Neutrophil (primary cell): ENCODE measurements at regions not wholly inside any gene's neighbourhood (a gene's known extent, or its start where the extent isn't known, plus 50 kb on each side); places are given as distances from the start of the nearest gene placed in this dataset.

Experiments
- H3K27ac ChIP-seq: fragments of 200-600 bp; sonication (generic); 2 replicates; pipeline ENCODE4 v1.5.1; 2016; ENCODE audit warnings: mild to moderate bottlenecking, moderate library complexity
- H3K27me3 ChIP-seq: fragments of 200-600 bp; sonication (generic); 2 replicates; pipeline ENCODE4 v1.6.0; 2016; ENCODE audit warnings: mild to moderate bottlenecking
- H3K36me3 ChIP-seq: fragments of 200-600 bp; sonication (generic); 2 replicates; pipeline ENCODE4 v1.5.1; 2017
- H3K4me1 ChIP-seq, 2 experiments: fragments of 200-600 bp in 1 of 2; sonication (generic) in 1 of 2; 1 replicate in 1 of 2; 2 replicates in 1 of 2; pipeline versions ENCODE4 v1.5.1 to v1.6.1; 2013 to 2016; ENCODE audit warnings: low read depth in 1 of 2, low read length in 1 of 2, mild to moderate bottlenecking in 1 of 2, moderate library complexity in 1 of 2; ENCODE audit not compliant: control insufficient read depth in 1 of 2, insufficient read depth in 1 of 2
- H3K4me3 ChIP-seq, 2 experiments: fragments of 200-600 bp in 1 of 2; sonication (generic) in 1 of 2; 1 replicate in 1 of 2; 2 replicates in 1 of 2; pipeline ENCODE4 v1.5.1; 2013 to 2016; ENCODE audit warnings: low read depth in 1 of 2, low read length in 1 of 2, mild to moderate bottlenecking in 1 of 2, moderate library complexity in 1 of 2
- H3K9me3 ChIP-seq: fragments of 200-600 bp; sonication (generic); 2 replicates; pipeline ENCODE4 v1.5.1; 2016
- CTCF ChIP-seq: fragments of 200-600 bp; sonication (generic); IDR thresholded peaks from 2 replicates; pipeline ENCODE4 v1.5.1; 2016; ENCODE audit warnings: antibody characterized with exemption

- Histone ChIP-seq H3K27ac (no peak overlapping the region), H3K4me1 (no peaks in the 10 kb centered on the region), H3K9me3 (no peaks in the 10 kb centered on the region), H3K4me3 (no peak overlapping the region), H3K36me3 (no peaks in the 10 kb centered on the region), H3K27me3 (no peaks in the 10 kb centered on the region)
- no peak for TF ChIP-seq CTCF
Measured at GRCh38 chr15:96218623-96219455, 111.7 kb upstream of the NR2F2 start.

DNA sequence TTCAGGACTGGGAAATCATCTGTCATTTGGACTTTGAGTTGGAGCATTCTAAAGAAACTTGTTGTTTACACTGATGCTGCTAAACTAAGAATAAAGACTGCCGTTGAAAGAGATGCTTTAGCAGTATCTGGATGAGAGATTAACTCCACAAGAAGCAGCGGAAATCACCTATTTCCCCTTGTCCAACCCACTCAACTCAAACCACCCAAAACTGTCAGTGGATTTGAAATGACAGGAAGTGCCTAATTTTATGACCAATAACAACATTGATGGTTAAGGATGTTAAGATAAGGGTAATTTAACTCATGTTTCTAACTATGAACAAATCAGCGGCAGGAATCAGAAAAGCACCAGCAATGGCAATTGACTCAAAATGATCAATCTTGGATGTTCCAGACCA is 110.8 kb upstream of the NR2F2 start:
- H3K36me3 ChIP-seq: no peaks in the 10 kb centered on the region
- no peaks in the 10 kb centered on the region for H3K4me1 ChIP-seq
- no peaks in the 10 kb centered on the region for H3K9me3 ChIP-seq
- no peaks in the 10 kb centered on the region for H3K27me3 ChIP-seq
- H3K4me3 ChIP-seq: no peak overlapping the region
- no peak for TF ChIP-seq CTCF
- H3K27ac ChIP-seq: no peak overlapping the region

DNA sequence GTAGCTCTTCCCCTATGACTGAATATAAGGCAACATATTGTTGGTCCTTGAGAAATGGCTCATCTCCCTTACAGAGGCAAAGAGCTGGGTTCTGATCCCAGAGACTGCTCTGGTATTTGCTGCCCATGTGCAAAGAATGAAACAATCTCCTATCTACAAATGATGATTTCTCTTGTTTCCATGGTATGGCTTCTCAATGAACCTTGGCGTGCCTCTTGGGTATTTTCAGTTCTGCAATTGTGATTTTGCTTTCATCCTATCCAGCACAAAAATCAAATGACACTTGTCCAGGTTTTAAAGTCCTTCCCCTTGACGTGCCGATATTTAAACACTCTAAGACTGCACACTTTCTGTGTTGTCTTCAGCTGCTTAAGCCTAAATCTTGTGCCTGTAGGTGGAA is 109.8 kb upstream of the NR2F2 start:
- Histone ChIP-seq H3K36me3 (no peaks in the 10 kb centered on the region), H3K9me3 (no peaks in the 10 kb centered on the region), H3K27ac (no peak overlapping the region), H3K4me1 (no peaks in the 10 kb centered on the region), H3K4me3 (no peak overlapping the region), H3K27me3 (no peaks in the 10 kb centered on the region)
- no peak for TF ChIP-seq CTCF

DNA sequence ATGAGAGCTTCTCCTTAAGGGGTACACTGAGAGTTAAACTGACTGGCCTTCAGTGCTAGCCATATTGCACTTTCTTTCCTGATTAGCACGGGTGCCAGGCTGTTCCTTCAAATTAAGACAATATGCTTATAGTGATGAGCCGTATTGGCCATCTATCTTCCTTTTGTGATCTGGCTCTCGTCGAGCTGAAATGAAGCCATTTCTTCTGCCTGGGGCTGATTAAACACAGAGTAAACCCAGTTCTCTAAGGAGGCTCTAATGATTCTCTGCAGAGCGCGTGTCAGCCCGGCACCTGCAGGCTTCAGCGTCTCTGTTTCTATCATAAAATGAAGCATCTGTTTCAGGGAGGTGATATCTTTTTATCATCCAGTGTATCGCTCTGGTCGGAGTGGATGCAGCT is 107.5 kb upstream of the NR2F2 start:
- H3K4me1 ChIP-seq: no peaks in the 10 kb centered on the region
- no peak for TF ChIP-seq CTCF
- H3K27me3 ChIP-seq: no peaks in the 10 kb centered on the region
- H3K27ac ChIP-seq: no peak overlapping the region
- no peaks in the 10 kb centered on the region for H3K36me3 ChIP-seq
- H3K9me3 ChIP-seq: no peaks in the 10 kb centered on the region
- no peak overlapping the region for H3K4me3 ChIP-seq

DNA sequence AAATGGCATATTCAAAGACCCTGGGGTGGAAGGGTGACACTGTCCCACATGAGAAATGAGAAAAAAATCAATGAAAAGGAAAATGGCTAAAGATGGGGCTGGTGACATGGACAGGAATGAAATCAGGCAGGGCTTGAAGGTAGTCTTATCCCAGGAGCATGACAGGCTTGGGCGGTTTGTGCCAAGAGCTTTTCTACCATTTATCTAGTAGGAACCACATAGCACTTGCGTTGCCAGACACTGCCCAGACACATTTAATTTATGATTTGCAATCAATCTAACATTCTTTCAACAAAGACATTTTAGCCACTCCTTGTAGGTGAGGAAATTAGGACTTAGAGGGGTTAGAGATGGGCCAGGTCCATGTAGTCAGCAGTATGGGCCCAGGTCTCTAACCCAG is 106.6 kb upstream of the NR2F2 start:
- no peak for TF ChIP-seq CTCF

More for the DNA sequence above, 106.6 kb upstream of the NR2F2 start:
- H3K4me1 ChIP-seq: no peaks in the 10 kb centered on the region
- no peaks in the 10 kb centered on the region for H3K36me3 ChIP-seq
- no peaks in the 10 kb centered on the region for H3K27me3 ChIP-seq
- H3K27ac ChIP-seq: no peak overlapping the region
- no peak overlapping the region for H3K4me3 ChIP-seq
- H3K9me3 ChIP-seq: no peaks in the 10 kb centered on the region
